ENCODE measurements at regions not wholly inside any gene's neighbourhood (a gene's known extent, or its start where the extent isn't known, plus 50 kb on each side); places are given as distances from the start of the nearest gene placed in this dataset.
"Not testable (repeated sequence)": the region's sequence is repeated elsewhere in the genome, so short reads cannot be mapped to it uniquely, and the experiment has no call there.

GRCh38 chr6:17182961-17183360, 81.1 kb downstream of the STMND1 start:
- in situ Hi-C loops (cut with MboI; ENCODE audit: low pct_unique_long_range_greater_than_20kb, low sequenced_read_pairs) = no loop called here
- no peak for DNase-seq

GRCh38 chr6:17186925-17187324, 85.1 kb downstream of the STMND1 start:
- DNase-seq = no peak

DNA sequence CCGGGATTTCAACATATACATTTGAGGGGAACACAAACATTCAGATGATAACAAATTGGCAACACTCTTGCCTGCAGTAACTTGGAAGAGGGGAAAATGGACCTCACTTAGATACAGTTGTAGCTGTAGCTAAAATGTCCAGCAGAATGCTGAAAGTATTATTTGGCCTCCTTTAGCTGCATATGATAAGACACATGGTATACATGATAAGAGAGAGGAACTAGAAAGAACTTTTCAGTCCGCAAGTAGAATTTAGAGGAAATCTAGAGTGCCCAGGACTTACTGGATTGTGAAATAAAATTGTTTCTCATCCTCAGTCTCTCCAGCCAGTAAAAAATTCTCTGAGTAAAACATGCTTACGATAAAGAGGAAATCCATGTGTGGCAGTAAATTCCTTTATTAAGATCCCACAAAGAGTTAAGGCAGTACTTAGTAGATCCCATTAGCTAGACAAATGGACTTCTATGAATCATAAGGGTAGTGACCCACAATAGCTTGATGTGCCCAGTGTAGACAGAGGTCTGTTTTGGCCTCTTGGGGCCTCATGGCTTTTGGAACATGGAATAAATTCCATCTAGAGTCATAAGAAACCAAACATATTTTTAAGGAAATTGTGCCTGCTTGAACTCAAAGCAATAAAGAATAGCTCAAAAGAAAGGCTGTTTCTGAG, 87.9 kb upstream of the RBM24 start:
- in situ Hi-C loops (cut with MboI; ENCODE audit: low pct_unique_long_range_greater_than_20kb, low sequenced_read_pairs) = no loop called here
- no peak for DNase-seq

More at GRCh38 chr6:17186925-17187324, 85.1 kb downstream of the STMND1 start:
- in situ Hi-C loops (cut with MboI; ENCODE audit: low pct_unique_long_range_greater_than_20kb, low sequenced_read_pairs) = no loop called here

- in situ Hi-C loops (cut with MboI; ENCODE audit: low pct_unique_long_range_greater_than_20kb, low sequenced_read_pairs) = no loop called here
- DNase-seq = no peak
These were observed 83.6 kb upstream of the RBM24 start for GRCh38 chr6:17197607-17198006.

- in situ Hi-C loops (cut with MboI; ENCODE audit: low pct_unique_long_range_greater_than_20kb, low sequenced_read_pairs) = no loop called here
These were observed 80.8 kb upstream of the RBM24 start for GRCh38 chr6:17200395-17200794.

GRCh38 chr6:17202526-17202925, 78.6 kb upstream of the RBM24 start:
- in situ Hi-C loops (cut with MboI; ENCODE audit: low pct_unique_long_range_greater_than_20kb, low sequenced_read_pairs) = no loop called here
- DNase-seq = no peak

More at GRCh38 chr6:17200395-17200794, 80.8 kb upstream of the RBM24 start:
- no peak for DNase-seq

GRCh38 chr6:17204533-17204932, 76.6 kb upstream of the RBM24 start:
- DNase-seq = peak; percentile 23
- in situ Hi-C loops (cut with MboI; ENCODE audit: low pct_unique_long_range_greater_than_20kb, low sequenced_read_pairs) = no loop called here

- no peak for DNase-seq
- in situ Hi-C loops (cut with MboI; ENCODE audit: low pct_unique_long_range_greater_than_20kb, low sequenced_read_pairs) = no loop called here
These were observed 74.5 kb upstream of the RBM24 start for GRCh38 chr6:17206566-17207072.

DNA sequence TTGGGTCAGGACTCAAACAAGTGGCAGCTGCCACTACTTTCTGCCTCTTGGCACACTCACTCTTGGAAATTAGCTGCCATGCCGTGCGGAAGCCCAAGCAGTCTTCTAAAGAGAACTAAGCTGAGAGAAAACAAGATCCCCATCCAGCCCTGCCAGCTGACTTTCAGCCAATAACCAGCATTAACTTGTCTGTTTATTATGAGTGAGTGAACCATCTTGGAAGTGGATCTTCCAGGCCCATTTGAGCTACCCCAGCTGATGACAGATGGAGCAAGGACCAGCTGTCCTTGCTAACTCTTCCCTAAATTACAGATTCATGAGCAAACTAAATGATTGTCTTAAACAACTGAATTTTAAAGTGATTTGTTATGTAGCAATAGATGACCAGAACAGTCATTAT, 73.9 kb upstream of the RBM24 start:
- DNase-seq = no peak
- in situ Hi-C loops (cut with MboI; ENCODE audit: low pct_unique_long_range_greater_than_20kb, low sequenced_read_pairs) = no loop called here

DNA sequence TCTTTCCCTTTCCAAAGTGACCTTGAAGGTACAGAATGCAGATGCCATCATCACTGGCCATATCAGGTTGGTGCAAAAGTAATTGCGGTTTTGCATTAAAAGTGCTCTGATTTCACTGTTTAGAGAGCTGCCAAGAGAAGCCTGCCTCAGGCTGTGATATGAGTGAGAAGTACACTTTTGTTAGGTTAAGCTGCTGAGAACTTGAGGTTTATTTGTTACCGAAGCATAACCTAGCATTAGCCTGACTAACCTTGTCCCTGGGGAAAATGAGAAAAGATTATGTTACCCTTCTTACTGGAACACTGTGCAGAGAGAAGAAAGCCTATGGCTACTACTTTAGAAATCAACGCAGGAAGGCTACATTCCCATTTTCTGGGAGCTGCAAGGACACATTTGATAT, 70.5 kb upstream of the RBM24 start:
- in situ Hi-C loops (cut with MboI; ENCODE audit: low pct_unique_long_range_greater_than_20kb, low sequenced_read_pairs) = no loop called here
- no peak for DNase-seq

DNA sequence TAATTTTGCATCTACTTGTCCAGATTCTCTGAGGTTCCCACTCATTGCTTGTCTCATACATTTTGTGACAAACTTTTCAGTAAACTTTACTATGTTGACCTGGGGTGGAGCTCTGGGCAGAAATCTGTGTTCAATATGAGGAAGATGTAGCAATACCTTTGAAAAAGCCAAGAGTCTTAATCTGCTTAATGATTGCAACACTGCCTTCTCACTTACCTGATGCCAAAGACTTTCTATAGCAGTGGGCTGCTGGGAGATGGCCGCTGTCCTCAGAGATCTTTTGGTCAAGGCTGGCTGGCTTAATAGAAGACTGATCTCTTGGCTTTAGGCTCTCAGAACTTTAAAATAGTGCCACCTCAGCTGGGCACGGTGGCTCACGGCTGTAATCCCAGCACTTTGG, 70.1 kb upstream of the RBM24 start:
- in situ Hi-C loops (cut with MboI; ENCODE audit: low pct_unique_long_range_greater_than_20kb, low sequenced_read_pairs) = no loop called here
- DNase-seq = no peak

GRCh38 chr6:17212546-17213371, 68.4 kb upstream of the RBM24 start:
- in situ Hi-C loops (cut with MboI; ENCODE audit: low pct_unique_long_range_greater_than_20kb, low sequenced_read_pairs) = no loop called here
- DNase-seq = no peak

DNA sequence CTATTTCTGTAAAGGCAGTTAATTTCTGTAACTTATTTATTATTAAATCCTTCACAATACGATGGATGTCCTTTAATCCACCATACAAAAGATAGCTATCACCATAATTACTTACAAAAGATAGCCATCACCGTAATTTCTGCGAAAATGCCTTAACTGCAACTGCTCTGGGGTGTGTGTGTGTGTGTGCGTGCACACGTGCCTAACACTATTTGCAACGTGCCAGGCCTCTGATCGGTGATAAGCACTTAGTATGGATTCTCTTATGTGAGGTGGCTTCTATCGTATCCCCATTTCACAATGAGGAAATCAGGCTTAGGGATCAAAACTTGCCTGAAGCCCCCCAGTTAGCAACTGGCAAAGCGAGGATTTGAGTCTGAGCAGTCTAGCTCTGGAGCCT, 67.1 kb upstream of the RBM24 start:
- no peak for DNase-seq

GRCh38 chr6:17216972-17217371, 64.2 kb upstream of the RBM24 start:
- DNase-seq; in situ Hi-C loops (cut with MboI; ENCODE audit: low pct_unique_long_range_greater_than_20kb, low sequenced_read_pairs): not testable (repeated sequence)

More for the DNA sequence above, 67.1 kb upstream of the RBM24 start:
- in situ Hi-C loops (cut with MboI; ENCODE audit: low pct_unique_long_range_greater_than_20kb, low sequenced_read_pairs) = no loop called here

- in situ Hi-C loops (cut with MboI; ENCODE audit: low pct_unique_long_range_greater_than_20kb, low sequenced_read_pairs) = no loop called here
- no peak for DNase-seq
These were observed 63.0 kb upstream of the RBM24 start for GRCh38 chr6:17218023-17218748.

DNA sequence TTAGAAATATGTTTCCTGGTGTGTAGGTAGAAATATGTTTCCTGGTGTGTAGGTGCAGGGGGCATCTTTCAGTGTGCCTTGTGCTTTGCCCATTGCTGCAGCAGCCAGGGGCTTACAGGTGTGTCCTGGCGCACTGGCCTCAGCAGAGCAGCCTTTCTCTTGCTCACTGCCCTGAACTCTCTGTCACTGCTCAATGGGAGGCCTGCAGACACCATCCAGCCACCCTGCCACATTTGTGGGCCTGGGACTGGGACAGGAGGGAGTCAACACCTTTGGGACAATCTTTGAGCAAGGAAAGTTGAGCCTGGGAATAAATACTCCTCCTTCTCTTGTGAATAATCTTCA, 62.4 kb upstream of the RBM24 start:
- in situ Hi-C loops (cut with MboI; ENCODE audit: low pct_unique_long_range_greater_than_20kb, low sequenced_read_pairs) = no loop called here
- DNase-seq = no peak

- in situ Hi-C loops (cut with MboI; ENCODE audit: low pct_unique_long_range_greater_than_20kb, low sequenced_read_pairs) = no loop called here
- DNase-seq = no peak
These were observed 62.1 kb upstream of the RBM24 start for GRCh38 chr6:17219098-17219497.

- in situ Hi-C loops (cut with MboI; ENCODE audit: low pct_unique_long_range_greater_than_20kb, low sequenced_read_pairs) = no loop called here
- no peak for DNase-seq
These were observed 60.9 kb upstream of the RBM24 start for GRCh38 chr6:17220040-17220910.

GRCh38 chr6:17224056-17224455, 57.1 kb upstream of the RBM24 start:
- in situ Hi-C loops (cut with MboI; ENCODE audit: low pct_unique_long_range_greater_than_20kb, low sequenced_read_pairs) = no loop called here
- no peak for DNase-seq
